Cardiac fibroblast (primary cell): ENCODE measurements at regions not wholly inside any gene's neighbourhood (a gene's known extent, or its start where the extent isn't known, plus 50 kb on each side); places are given as distances from the start of the nearest gene placed in this dataset.

ENCODE experiments used
- DNase-seq, 2 donors: peaks; one replicate each; pipeline versions ENCODE4 v3.0.0 to v3.0.0-alpha.2; 2010; ENCODE audit warnings: low read depth in 2 of 2
- H3K4me3 ChIP-seq, 2 donors: replicated peaks in 1 of 2; 1 replicate in 1 of 2; 2 replicates in 1 of 2; pipeline ENCODE4 v1.5.1; 2011; ENCODE audit warnings: low read depth in 2 of 2, low read length in 2 of 2, mild to moderate bottlenecking in 2 of 2, moderate library complexity in 1 of 2
- CTCF ChIP-seq: IDR thresholded peaks from one replicate; pipeline ENCODE4 v1.5.1; 2011; ENCODE audit warnings: low read depth, mild to moderate bottlenecking, low read length, inconsistent platforms

- DNase-seq = no peak
- no peak for TF ChIP-seq CTCF
- H3K4me3 ChIP-seq = no peak overlapping the region
These were observed 84.6 kb upstream of the GRIN2B start for GRCh38 chr12:14066021-14066420.

GRCh38 chr12:14068961-14069360 lies 87.6 kb upstream of the GRIN2B start:
- H3K4me3 ChIP-seq = no peak overlapping the region
- no peak for TF ChIP-seq CTCF
- DNase-seq = no peak

- no peak overlapping the region for H3K4me3 ChIP-seq
- TF ChIP-seq CTCF = no peak
- no peak for DNase-seq
These were observed 90.4 kb upstream of the GRIN2B start for GRCh38 chr12:14071833-14072232.

GRCh38 chr12:14072987-14073386 lies 91.6 kb upstream of the GRIN2B start:
- no peak for TF ChIP-seq CTCF
- DNase-seq = peak in 1 of 2 donors; percentile 1

GRCh38 chr12:14075797-14076393 lies 94.5 kb upstream of the GRIN2B start:
- no peak for DNase-seq
- TF ChIP-seq CTCF = no peak

More at GRCh38 chr12:14072987-14073386, 91.6 kb upstream of the GRIN2B start:
- no peak overlapping the region for H3K4me3 ChIP-seq

GRCh38 chr12:14076538-14076937 lies 95.1 kb upstream of the GRIN2B start:
- no peak overlapping the region for H3K4me3 ChIP-seq
- DNase-seq = no peak
- no peak for TF ChIP-seq CTCF

More at GRCh38 chr12:14075797-14076393, 94.5 kb upstream of the GRIN2B start:
- H3K4me3 ChIP-seq = no peak overlapping the region

GRCh38 chr12:14086838-14087237 lies 105.4 kb upstream of the GRIN2B start:
- no peak for TF ChIP-seq CTCF
- no peak for DNase-seq

More at GRCh38 chr12:14086838-14087237, 105.4 kb upstream of the GRIN2B start:
- no peak overlapping the region for H3K4me3 ChIP-seq
